NCI-H2171 (cell line): ENCODE measurements at regions not wholly inside any gene's neighbourhood (a gene's known extent, or its start where the extent isn't known, plus 50 kb on each side); places are given as distances from the start of the nearest gene placed in this dataset.
"Not testable (repeated sequence)": the region's sequence is repeated elsewhere in the genome, so short reads cannot be mapped to it uniquely, and the experiment has no call there.

ENCODE experiments used
- DNase-seq: peaks from one replicate; lab custom pipeline; 2025; lab: John Stamatoyannopoulos, UW

DNA sequence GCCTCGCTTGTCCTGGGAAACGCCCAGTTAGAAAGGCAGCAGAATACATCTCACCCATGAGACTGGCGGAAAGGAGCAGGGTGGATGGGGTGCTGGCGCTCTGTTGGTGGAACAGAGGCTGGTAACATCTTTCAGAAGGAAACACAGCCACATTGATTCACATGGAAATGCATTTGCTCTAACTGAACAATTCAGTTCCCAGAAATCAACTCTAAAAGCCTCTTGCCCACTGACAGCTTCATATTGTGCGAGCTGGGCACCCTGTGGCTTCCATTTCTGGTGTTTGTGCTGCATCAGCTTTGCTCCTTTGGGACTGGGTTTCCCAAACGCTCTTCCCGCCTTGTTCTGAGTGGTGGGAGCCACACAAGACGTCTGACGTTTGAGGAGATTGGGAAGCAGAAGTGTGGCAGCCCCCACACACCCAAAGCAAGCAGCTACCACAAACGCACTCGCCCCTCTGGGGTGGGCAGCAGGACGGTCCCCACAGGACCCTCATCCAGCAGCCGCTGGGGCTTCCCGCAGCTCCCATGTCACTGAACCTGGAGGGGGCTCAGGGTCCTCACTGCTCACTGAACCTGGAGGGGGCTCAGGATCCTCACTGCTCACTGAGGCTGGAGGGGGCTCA is 229.5 kb downstream of the ERMARD start:
- DNase-seq: no peak

DNA sequence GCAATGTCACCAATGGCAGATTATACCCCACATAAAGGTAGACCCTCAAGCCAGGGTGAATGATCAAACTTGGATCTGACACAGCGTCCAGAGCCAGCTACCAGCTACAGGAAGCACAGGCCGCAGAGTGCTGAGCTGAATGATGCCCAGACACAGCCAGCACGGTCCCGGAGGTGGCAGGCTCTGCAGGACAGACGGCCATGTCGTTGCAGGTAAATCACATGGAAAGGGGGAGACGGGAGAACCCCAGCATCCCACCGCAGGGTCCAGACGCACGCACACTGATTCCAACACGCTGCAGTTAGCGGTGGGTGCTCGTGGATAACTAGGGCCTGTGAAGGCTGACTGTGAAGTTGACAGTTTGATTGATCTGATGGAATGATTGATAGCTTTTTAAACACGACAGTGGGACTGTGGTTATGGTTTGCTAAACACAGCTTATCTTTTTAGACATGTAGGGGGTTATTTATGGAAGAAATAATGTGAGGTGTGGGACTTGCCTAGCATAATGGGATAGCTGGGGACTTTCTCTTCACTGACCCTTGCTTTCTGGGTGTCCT is 228.5 kb downstream of the ERMARD start:
- no peak for DNase-seq

GRCh38 chr6:169978615-169979161 is 227.3 kb downstream of the ERMARD start:
- no peak for DNase-seq

GRCh38 chr6:169977434-169978265 is 226.2 kb downstream of the ERMARD start:
- DNase-seq: no peak

DNA sequence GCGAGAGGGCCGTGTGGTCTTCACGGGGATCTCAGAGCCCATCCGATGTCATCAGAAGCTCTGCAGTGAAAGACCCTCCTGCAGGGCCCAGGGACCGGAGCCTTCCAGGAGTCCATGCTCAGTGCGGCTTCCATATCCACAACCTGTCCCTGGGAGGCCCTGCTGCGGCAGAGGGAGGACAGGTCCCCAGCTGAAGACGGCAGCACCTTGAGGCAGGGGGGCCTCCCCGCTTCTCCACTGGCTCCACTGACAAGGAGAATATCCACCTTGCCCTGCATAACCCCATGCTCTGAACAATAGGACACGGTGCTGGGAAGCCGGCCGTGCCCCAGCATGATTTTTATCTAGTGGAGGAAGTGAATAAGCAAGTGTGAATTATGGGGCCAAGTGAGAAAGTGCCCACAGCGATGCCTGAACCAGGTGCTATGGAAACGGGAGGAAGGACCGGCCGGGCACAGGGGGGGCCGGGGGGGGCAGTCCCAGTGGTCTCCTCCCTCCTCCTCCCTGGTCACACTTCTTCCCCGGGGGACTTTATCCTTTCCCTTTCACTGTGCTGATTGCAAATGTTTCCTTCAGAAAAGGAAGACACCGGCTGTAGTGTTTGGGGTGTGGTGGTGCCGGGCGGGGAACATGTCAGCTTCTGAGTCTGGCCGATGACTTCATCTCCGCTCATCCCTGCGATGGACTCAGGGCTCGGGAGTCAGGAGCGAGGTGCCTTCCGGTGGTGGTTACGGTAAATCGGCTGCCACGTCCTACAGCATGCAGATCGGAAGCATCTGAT is 225.1 kb downstream of the ERMARD start:
- DNase-seq: no peak

GRCh38 chr6:169975701-169976100 is 224.3 kb downstream of the ERMARD start:
- DNase-seq: no peak

DNA sequence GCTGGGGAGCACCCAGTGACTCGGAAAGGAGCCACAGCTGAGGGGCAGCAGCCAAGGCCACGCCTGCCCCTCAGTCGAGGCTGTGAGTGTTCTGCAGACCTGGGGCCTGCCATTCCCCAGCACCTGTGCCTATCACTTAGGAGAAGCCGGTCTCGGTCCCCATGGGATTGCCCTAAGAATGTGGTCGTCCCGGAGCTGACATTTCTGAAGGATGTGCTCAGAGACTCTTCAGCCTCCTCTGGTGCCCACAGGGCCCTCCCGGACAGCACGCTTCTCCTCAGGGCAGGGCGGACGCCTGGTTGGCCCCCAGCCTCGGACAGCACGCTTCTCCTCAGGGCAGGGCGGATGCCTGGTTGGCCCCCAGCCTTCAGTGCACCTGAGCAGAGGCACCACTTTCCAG is 223.9 kb downstream of the ERMARD start:
- no peak for DNase-seq

DNA sequence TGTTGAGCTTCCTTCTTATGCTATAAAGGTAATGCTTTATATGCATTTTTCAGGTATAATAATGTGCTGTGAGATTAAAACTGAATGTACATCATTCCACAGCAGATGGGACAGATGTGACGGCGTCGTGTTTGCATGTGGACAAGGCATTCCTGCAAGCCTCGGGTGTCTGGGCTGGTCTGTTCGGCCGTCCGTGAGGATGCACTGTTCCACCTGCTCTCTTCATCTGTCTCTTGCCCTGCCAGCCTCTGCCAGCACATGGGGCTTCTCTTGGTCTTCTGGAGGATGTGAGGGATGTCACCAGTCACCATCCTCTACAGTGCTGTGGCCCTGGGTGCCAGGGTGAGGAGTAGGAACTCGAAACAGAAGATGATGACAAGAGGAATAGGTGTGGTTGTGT is 223.2 kb downstream of the ERMARD start:
- no peak for DNase-seq

- not testable (repeated sequence) for DNase-seq
Observed at GRCh38 chr6:169973588-169974467, 222.4 kb downstream of the ERMARD start.

DNA sequence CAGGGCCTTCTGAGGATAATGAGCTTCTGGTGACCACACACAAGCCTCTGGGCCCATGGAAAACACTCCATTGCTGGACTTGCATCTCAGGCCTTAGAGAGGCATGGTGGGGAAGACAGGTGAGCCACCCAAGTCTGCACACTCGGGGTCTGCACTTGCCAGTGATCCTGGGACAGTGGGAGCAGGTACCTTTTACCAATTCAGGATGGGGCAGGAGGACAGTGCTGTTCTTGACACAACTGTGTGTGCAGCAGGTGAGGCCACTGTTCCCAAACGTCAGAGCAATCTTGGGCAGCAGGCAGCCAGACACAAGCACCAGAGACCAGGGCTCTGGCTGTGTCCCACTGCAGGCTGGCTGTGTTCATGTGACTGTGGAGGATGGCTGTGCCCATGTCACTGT is 221.3 kb downstream of the ERMARD start:
- no peak for DNase-seq

- DNase-seq: no peak
Observed at GRCh38 chr6:169972101-169972651, 220.8 kb downstream of the ERMARD start.

GRCh38 chr6:169971081-169971861 is 219.8 kb downstream of the ERMARD start:
- no peak for DNase-seq

DNA sequence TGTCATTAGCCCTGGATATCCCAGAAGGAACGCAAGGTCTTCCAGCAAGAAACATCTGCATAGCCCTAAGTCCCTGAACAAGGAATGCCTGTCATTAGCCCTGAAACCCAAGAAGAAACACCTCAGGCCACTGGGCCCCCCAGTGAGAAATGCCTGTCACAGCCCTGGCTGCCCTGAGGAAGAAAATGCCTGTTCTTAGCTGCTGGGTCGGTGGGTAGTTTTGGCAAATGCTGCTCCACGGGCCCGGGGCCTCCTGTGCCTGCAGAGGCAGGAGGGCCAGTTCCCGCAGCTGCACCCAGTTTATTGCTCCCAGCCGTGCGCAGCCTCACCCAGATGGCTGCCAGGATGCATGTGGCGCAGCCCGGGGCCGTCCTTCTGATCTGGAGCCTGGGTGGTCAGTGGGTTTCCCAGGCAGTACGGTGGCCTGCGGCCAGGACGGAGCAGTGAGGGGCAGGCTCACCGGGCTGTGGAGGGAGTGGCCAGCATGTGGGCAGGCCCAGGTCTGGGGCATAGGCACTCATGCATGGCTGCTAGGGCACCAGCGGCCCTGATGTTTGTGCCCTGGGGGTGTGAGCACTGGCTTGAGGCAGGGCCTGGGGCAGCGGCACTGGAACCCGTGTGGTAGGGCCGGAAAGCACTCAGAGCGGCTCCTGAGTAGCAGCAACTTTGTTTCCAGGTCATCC is 219.0 kb downstream of the ERMARD start:
- no peak for DNase-seq

DNA sequence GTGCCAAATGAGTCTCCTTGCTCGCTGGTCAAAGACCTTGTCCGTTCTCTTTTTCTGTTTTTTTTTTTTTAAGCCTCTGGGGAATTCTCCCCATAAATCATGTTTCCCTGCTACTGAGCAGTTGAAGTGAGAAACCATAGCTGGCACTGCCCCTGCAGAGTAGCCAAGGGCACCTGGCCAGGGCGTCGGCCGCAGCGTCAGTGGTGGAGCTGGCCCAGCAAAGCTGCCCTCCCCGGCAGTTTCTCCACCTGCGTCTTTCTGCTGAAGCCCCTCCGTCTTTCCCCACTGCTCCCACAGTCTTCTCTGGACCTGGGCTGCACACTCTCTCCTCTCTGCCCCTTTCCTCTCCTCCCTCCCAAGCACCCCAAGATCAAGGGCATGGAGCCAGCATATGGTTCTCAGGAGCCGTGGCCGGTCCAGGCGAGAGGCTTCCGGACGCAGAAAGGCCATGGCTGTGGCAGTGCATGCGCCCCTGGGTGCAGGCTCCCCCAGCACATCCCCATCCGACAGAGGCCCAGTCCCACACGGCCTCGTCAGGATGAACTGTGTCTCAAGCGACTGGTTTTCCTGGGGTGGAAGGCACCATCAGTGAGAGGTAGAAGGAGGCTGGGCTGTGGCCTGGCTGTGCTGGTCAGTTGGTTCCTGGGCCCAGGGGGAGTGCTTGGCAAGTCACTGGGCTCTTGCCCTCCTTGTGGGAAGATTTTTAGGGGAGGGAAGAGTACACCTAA is 218.1 kb downstream of the ERMARD start:
- no peak for DNase-seq

- DNase-seq: no peak
Observed at GRCh38 chr6:169968541-169969270, 217.3 kb downstream of the ERMARD start.

- DNase-seq: no peak
Observed at GRCh38 chr6:169967687-169968086, 216.3 kb downstream of the ERMARD start.

DNA sequence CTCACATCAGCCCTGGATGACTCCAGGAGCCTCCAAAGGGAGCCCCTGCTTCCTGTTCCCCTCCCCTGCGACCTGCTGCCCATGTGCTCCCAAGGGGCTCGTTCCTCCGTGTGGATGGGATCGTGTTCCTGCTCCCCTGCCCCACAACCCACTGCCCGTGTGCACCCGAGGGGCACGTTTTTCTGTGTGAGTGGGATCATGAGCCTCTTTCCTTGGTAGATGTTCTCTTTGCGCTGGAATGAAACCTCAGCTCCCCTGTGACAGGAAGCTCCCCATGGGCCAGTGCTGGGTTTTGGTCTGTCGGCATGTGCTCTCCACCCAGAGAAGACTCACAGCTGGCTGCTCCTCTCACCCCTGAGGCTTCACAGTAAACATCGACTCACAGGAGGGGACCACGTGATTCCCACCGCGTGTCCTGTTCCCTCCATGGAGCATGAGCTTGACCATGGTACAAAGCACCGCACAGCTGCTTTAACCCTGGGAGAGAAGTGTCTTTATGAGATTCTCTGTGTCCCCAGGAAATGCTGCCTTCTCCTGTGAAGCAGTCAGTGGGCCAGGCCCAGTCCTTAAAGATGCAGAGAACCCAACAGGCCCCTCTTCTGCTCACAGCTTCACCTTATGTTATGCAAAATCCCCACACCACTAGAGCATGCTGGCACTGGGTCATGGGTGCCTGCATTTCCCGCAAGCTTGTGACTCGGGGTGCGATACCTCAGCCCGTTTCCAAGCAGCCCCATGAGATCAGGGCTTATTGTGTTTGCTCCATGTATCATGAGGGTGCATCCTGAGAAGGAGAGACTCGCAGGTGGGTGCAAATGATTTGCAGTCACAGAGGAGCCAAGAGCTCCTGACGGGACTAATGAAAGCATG is 215.1 kb downstream of the ERMARD start:
- no peak for DNase-seq
